ENCODE measurements at regions not wholly inside any gene's neighbourhood (a gene's known extent, or its start where the extent isn't known, plus 50 kb on each side); places are given as distances from the start of the nearest gene placed in this dataset.
A peak's percentile ranks its signal among the peaks of the same experiment; 100 is the strongest.
"Not testable (repeated sequence)": the region's sequence is repeated elsewhere in the genome, so short reads cannot be mapped to it uniquely, and the experiment has no call there.

DNA sequence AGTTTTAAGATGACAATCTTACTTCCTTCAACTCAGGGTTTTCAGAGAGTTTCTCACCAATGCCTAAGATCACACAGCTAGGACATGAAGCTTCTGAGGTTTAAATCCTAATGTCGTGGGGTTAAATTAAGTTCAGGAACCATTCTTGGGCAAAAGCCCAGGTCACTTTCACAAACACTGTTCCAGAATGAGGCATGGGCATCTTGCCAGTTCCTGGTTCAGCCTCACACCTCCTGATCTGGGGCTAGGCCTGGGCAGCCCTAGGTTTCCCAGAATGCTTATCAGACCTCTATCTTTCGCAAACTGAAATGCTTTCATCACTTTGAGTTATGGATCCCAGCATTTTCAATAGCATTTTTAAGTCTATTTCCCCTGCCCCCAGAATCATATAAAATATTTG lies 224.8 kb upstream of the EDA2R start:
- no peak for DNase-seq
- Mint-ChIP-seq H3K4me3 (no peak overlapping the region), H3K27me3 (peaks cover 34% of the 10 kb centered on the region), H3K4me1 (ENCODE audit: low read depth) (no peaks in the 10 kb centered on the region), H3K9me3 (peaks cover 4% of the 10 kb centered on the region), H3K36me3 (ENCODE audit: low read depth) (no peaks in the 10 kb centered on the region), H3K27ac (no peak overlapping the region)

GRCh38 chrX:66833426-66833825 lies 194.5 kb upstream of the EDA2R start:
- no peaks in the 10 kb centered on the region for H3K36me3 Mint-ChIP-seq (ENCODE audit: low read depth)

GRCh38 chrX:66815227-66815626 lies 176.3 kb upstream of the EDA2R start:
- peaks cover 6% of the 10 kb centered on the region for H3K9me3 Mint-ChIP-seq
- DNase-seq, result no peak
- no peaks in the 10 kb centered on the region for H3K4me1 Mint-ChIP-seq (ENCODE audit: low read depth)
- no peak overlapping the region for H3K4me3 Mint-ChIP-seq
- peaks cover 46% of the 10 kb centered on the region for H3K27me3 Mint-ChIP-seq
- H3K36me3 Mint-ChIP-seq (ENCODE audit: low read depth), result no peaks in the 10 kb centered on the region
- no peak overlapping the region for H3K27ac Mint-ChIP-seq

More at GRCh38 chrX:66833426-66833825, 194.5 kb upstream of the EDA2R start:
- Mint-ChIP-seq H3K4me1 (ENCODE audit: low read depth) (no peaks in the 10 kb centered on the region), H3K4me3 (no peak overlapping the region), H3K27me3 (peaks cover 66% of the 10 kb centered on the region), H3K27ac (no peak overlapping the region), H3K9me3 (peaks cover 6% of the 10 kb centered on the region)
- no peak for DNase-seq

DNA sequence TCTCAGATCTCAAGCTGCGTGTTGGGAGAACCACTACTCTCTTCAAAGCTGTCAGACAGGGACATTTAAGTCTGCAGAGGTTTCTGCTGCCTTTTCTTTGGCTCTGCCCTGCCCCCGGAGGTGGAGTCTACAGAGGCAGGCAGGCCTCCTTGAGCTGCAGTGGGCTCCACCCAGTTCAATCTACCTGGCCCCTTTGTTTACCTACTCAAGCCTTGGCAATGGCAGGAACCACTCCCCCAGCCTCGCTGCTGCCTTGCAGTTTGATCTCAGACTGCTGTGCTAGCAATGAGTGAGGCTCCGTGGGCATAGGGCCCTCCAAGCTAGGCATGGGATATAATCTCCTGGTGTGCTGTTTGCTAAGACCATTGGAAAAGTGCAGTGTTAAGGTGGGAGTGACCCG lies 155.6 kb upstream of the EDA2R start:
- DNase-seq; H3K4me3 Mint-ChIP-seq; H3K27ac Mint-ChIP-seq; H3K4me1 Mint-ChIP-seq (ENCODE audit: low read depth); H3K9me3 Mint-ChIP-seq; H3K36me3 Mint-ChIP-seq (ENCODE audit: low read depth): not testable (repeated sequence)
- H3K27me3 Mint-ChIP-seq, result peaks cover 58% of the 10 kb centered on the region

DNA sequence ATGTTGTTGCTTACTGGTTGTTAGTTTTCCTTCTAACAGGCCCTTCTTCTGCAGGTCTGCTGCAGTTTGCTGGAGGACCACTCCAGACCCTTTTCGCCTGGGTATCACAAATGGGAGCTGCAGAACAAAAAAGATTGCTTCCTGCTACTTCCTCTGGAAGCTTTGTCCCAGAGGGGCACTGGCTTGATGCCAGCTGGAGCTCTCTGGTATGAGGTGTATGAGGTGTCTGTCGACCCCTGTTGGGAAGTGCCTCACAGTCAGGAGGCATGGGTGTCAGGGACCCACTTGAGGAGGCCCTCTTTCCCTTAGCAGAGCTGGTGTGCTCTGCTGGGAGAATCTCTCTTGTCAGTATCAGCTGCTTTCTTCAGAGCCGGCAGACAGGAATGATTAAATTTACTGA lies 127.4 kb upstream of the EDA2R start:
- DNase-seq, result no peak
- Mint-ChIP-seq H3K4me3 (no peak overlapping the region), H3K36me3 (ENCODE audit: low read depth) (no peaks in the 10 kb centered on the region), H3K27me3 (peaks cover 61% of the 10 kb centered on the region), H3K27ac (no peak overlapping the region), H3K9me3 (no peaks in the 10 kb centered on the region), H3K4me1 (ENCODE audit: low read depth) (no peaks in the 10 kb centered on the region)

- Mint-ChIP-seq H3K9me3 (no peaks in the 10 kb centered on the region), H3K4me1 (ENCODE audit: low read depth) (no peaks in the 10 kb centered on the region), H3K27me3 (peaks cover 71% of the 10 kb centered on the region), H3K27ac (no peak overlapping the region), H3K4me3 (no peak overlapping the region), H3K36me3 (ENCODE audit: low read depth) (no peaks in the 10 kb centered on the region)
- no peak for DNase-seq
Measured at GRCh38 chrX:66760651-66761050, 121.8 kb upstream of the EDA2R start.

- no peak for DNase-seq
- Mint-ChIP-seq H3K27ac (no peak overlapping the region), H3K9me3 (no peaks in the 10 kb centered on the region), H3K27me3 (peaks cover 64% of the 10 kb centered on the region), H3K4me1 (ENCODE audit: low read depth) (no peaks in the 10 kb centered on the region), H3K4me3 (no peak overlapping the region), H3K36me3 (ENCODE audit: low read depth) (no peaks in the 10 kb centered on the region)
Measured at GRCh38 chrX:66756717-66757116, 117.8 kb upstream of the EDA2R start.

DNA sequence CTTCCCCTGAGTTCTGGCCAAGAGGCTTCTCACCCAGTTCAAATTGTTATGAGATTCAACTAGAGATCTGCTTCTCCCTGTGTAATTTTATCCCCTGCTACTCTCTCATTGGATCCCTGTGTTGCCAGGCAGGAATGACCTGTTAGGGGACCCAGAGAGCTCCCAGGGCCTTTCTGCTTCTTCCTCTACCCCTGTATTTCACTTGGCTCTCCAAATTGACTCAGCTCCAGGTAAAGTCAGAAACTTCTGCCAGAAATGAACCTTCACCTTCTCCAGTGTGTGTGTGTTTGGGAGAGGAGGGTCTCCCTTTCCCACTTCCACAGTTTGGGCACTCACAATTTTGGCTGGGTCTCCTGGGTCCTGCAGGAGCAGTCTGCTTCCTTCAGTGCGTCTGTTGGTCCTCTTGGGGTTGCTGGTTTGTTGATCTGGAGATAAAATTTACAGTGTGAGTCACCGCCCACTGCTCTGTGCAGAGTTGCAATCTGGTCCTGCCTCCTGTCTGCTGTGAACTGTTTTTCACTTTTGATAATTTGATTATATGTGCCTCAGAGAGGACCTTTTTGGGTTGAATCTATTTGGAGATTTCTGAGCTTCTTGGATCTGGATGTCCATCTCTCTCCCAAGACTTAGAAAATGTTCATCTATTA lies 112.4 kb upstream of the EDA2R start:
- no peaks in the 10 kb centered on the region for H3K36me3 Mint-ChIP-seq (ENCODE audit: low read depth)
- H3K27me3 Mint-ChIP-seq, result peaks cover 68% of the 10 kb centered on the region
- no peak overlapping the region for H3K4me3 Mint-ChIP-seq
- H3K27ac Mint-ChIP-seq, result no peak overlapping the region
- no peaks in the 10 kb centered on the region for H3K4me1 Mint-ChIP-seq (ENCODE audit: low read depth)
- no peak for DNase-seq
- no peaks in the 10 kb centered on the region for H3K9me3 Mint-ChIP-seq

DNA sequence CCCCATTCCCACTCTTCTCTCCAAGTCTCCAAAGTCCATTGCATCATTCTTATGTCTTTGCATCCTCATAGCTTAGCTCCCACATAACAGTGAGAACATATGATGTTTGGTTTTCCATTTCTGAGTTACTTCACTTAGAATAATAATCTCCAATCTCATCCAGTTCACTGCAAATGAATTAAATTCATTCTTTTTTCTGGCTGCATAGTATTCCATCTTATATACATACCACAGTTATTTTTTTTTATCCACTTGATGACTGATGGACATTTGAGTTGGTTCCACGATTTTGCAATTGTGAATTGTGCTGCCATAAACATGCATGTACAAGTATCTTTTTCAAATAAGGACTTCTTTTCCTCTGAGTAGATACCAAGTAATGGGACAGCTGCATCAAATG lies 105.6 kb upstream of the EDA2R start:
- H3K4me1 Mint-ChIP-seq (ENCODE audit: low read depth); DNase-seq; H3K36me3 Mint-ChIP-seq (ENCODE audit: low read depth); H3K27ac Mint-ChIP-seq; H3K4me3 Mint-ChIP-seq: not testable (repeated sequence)
- Mint-ChIP-seq H3K27me3 (peaks cover 56% of the 10 kb centered on the region), H3K9me3 (peaks cover 12% of the 10 kb centered on the region)

DNA sequence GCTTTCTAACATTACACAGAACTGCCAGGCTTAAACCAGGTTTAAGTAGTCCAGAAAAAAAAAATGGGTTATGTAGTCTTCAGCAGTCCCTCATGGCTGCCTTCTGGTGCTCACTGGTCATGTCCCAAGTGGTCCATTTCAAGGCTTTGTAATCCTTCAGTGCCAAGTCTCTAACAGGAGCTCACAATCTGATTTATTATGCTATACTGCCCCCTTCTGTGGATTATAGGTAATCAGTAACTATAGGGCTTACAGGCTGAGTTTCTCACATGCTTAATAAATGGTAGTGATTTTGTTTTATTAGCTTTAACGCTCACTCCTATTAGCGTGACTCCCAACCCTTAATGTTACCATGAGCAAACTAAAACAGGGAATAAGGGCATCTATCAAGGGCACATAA lies 92.5 kb upstream of the EDA2R start:
- Mint-ChIP-seq H3K4me3 (no peak overlapping the region), H3K27ac (no peak overlapping the region), H3K27me3 (peaks cover 33% of the 10 kb centered on the region), H3K36me3 (ENCODE audit: low read depth) (no peaks in the 10 kb centered on the region), H3K9me3 (no peaks in the 10 kb centered on the region), H3K4me1 (ENCODE audit: low read depth) (peaks cover 3% of the 10 kb centered on the region)
- DNase-seq, result no peak

- Mint-ChIP-seq H3K9me3 (no peaks in the 10 kb centered on the region), H3K27ac (peak overlapping the region; percentile 89), H3K36me3 (ENCODE audit: low read depth) (no peaks in the 10 kb centered on the region), H3K4me3 (peak overlapping the region; percentile 83), H3K4me1 (ENCODE audit: low read depth) (peaks cover 3% of the 10 kb centered on the region), H3K27me3 (peaks cover 35% of the 10 kb centered on the region)
- DNase-seq, result peak; percentile 65
Measured at GRCh38 chrX:66728818-66729271, 90.0 kb upstream of the EDA2R start.

DNA sequence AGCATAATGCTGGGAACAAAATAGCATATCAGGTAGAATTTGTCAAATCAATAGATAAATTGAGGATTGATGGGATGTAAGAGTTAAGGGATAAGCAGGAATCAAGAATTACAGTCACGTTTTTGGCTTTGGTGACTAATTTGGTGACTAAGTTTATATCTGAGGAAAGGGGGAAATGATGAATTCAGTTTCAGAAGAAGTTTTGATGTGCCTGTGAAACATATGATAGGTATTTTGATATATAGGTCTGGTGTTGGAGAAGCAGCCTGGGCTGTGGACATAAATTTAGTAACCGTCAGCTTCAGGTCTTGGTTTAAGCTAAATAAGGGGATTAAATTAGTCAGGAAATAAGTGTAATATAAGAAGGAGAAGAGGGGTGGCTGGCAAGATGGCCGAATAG lies 79.0 kb upstream of the EDA2R start:
- DNase-seq, result no peak
- Mint-ChIP-seq H3K4me3 (no peak overlapping the region), H3K27me3 (peaks cover 64% of the 10 kb centered on the region), H3K9me3 (no peaks in the 10 kb centered on the region), H3K4me1 (ENCODE audit: low read depth) (peaks cover 2% of the 10 kb centered on the region), H3K36me3 (ENCODE audit: low read depth) (no peaks in the 10 kb centered on the region), H3K27ac (no peak overlapping the region)

GRCh38 chrX:66698273-66699204 lies 59.7 kb upstream of the EDA2R start:
- Mint-ChIP-seq H3K36me3 (ENCODE audit: low read depth) (no peaks in the 10 kb centered on the region), H3K27ac (no peak overlapping the region), H3K4me3 (no peak overlapping the region), H3K27me3 (peaks cover 50% of the 10 kb centered on the region), H3K4me1 (ENCODE audit: low read depth) (no peaks in the 10 kb centered on the region), H3K9me3 (no peaks in the 10 kb centered on the region)
- DNase-seq, result no peak

- H3K4me3 Mint-ChIP-seq; H3K36me3 Mint-ChIP-seq (ENCODE audit: low read depth): not testable (repeated sequence)
Measured at GRCh38 chrX:66692512-66692911, 53.6 kb upstream of the EDA2R start.

More at GRCh38 chrX:66692512-66692911, 53.6 kb upstream of the EDA2R start:
- not testable (repeated sequence) for H3K27ac Mint-ChIP-seq; DNase-seq; H3K4me1 Mint-ChIP-seq (ENCODE audit: low read depth); H3K9me3 Mint-ChIP-seq
- H3K27me3 Mint-ChIP-seq, result peaks cover 70% of the 10 kb centered on the region

Measured in activated T-cell treated with anti-CD3 and anti-CD28 coated beads, Interleukin-2, amount 50 U/mL, for 24 hours (primary cell).